ENCODE measurements at regions not wholly inside any gene's neighbourhood (a gene's known extent, or its start where the extent isn't known, plus 50 kb on each side); places are given as distances from the start of the nearest gene placed in this dataset.

DNA sequence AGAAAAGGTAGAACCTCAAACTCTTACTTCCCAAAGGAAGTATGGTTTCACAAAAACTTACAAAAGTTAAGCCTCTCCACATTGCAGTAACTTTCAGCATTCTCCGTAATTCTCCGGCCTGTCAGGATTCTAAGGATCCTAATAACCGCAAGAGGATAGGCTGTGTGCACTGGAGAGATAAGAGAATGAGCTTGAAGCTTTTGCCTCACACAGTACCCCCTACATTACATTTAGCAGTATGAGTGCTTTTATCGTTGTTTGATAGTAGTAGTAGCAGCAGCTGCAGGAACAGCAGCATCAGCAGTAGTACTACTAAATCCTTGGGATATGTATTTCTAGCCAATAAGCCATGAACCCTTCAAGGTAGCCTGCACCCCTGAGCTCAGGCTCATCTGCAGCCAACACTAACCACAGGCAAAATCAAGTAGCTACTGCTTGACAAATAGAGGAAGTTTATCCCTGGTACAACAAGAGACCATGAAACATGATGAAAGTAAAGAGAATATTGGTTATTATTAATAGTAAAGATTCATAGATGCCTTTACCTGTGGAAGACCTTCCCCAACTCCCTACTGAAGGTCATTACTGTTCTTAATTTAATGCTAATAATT, 222.6 kb upstream of the CNTNAP2 start:
- Mint-ChIP-seq H3K9me3 (peaks cover 41% of the 10 kb centered on the region), H3K36me3 (ENCODE audit: low read depth) (no peaks in the 10 kb centered on the region; the same call in 1 of the 2 replicates), H3K4me1 (ENCODE audit: low read depth) (no peaks in the 10 kb centered on the region), H3K4me3 (no peak overlapping the region), H3K27ac (no peak overlapping the region), H3K27me3 (ENCODE audit: insufficient read depth) (no peaks in the 10 kb centered on the region)
- TF ChIP-seq, protein P1, sequence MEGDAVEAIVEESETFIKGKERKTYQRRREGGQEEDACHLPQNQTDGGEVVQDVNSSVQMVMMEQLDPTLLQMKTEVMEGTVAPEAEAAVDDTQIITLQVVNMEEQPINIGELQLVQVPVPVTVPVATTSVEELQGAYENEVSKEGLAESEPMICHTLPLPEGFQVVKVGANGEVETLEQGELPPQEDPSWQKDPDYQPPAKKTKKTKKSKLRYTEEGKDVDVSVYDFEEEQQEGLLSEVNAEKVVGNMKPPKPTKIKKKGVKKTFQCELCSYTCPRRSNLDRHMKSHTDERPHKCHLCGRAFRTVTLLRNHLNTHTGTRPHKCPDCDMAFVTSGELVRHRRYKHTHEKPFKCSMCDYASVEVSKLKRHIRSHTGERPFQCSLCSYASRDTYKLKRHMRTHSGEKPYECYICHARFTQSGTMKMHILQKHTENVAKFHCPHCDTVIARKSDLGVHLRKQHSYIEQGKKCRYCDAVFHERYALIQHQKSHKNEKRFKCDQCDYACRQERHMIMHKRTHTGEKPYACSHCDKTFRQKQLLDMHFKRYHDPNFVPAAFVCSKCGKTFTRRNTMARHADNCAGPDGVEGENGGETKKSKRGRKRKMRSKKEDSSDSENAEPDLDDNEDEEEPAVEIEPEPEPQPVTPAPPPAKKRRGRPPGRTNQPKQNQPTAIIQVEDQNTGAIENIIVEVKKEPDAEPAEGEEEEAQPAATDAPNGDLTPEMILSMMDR (IDR thresholded peaks at IDR 0.05), result no peak
- no peak for DNase-seq

DNA sequence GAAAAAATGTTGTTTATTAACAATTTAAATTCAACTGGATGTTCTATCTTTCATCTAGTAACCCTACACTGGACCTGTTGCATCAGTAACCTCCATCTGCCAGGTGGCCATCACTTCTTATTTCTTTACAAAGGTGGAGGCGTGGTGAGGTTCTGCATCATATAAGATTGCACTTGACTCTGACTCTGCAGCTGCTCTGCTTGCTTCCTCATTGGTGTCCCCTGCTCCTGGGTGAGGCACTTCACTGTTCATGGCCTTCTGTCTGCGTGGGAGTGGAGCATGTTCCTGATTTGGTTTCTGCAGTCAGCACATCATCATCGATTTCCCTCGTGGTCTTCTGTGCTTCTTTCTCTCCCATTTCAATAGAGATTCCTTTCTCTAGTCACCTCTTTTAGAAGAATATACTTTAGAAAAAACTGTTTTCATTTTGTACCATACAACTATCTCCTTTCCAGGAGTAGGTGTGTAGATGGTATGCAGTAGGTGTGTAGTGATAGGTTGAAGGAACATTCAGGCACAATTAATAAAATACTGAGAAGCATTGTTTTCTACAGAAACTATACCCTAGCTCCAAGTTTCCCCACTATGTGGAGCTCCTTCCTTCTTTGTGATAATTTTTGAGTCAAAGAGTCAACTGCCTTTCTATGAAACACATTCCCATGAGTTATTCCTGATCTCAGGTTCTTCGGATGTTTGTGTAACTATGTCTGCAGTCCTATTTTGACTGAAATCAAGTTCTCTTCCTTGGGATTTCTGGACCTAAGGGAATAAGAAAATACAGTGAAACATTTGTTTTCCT, 231.7 kb upstream of the CNTNAP2 start:
- TF ChIP-seq, protein P1 (IDR thresholded peaks at IDR 0.05), result no peak
- no peak for DNase-seq
- H3K4me1 Mint-ChIP-seq (ENCODE audit: low read depth), result no peaks in the 10 kb centered on the region
- H3K27me3 Mint-ChIP-seq (ENCODE audit: insufficient read depth), result no peaks in the 10 kb centered on the region
- H3K9me3 Mint-ChIP-seq, result peaks cover 51% of the 10 kb centered on the region
- no peak overlapping the region for H3K4me3 Mint-ChIP-seq
- no peak overlapping the region for H3K27ac Mint-ChIP-seq
- no peaks in the 10 kb centered on the region; the same call in 1 of the 2 replicates for H3K36me3 Mint-ChIP-seq (ENCODE audit: low read depth)

DNA sequence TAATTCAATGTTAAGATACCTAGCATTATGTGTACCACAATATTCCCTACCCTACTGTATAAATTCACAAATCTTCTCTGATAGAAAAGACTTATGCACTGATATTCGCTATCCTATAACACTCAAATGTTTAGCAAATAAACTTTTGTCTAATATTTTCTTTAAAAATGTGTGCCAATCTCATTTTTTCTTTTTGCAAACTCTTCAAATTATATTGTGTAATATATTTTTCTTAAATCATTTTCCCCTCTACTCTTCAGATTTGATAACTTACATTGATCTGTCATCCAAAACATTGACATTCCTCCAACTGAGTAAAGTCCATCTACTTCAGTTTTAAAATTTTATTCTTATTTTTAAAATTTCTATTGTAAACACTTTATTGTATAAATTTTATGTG, 240.2 kb upstream of the CNTNAP2 start:
- H3K4me1 Mint-ChIP-seq (ENCODE audit: low read depth), result no peaks in the 10 kb centered on the region
- no peak for DNase-seq
- H3K4me3 Mint-ChIP-seq, result no peak overlapping the region
- H3K27me3 Mint-ChIP-seq (ENCODE audit: insufficient read depth), result no peaks in the 10 kb centered on the region
- TF ChIP-seq, protein P1 (IDR thresholded peaks at IDR 0.05), result no peak
- no peaks in the 10 kb centered on the region for H3K36me3 Mint-ChIP-seq (ENCODE audit: low read depth)
- H3K9me3 Mint-ChIP-seq, result peaks cover 31% of the 10 kb centered on the region
- no peak overlapping the region for H3K27ac Mint-ChIP-seq

DNA sequence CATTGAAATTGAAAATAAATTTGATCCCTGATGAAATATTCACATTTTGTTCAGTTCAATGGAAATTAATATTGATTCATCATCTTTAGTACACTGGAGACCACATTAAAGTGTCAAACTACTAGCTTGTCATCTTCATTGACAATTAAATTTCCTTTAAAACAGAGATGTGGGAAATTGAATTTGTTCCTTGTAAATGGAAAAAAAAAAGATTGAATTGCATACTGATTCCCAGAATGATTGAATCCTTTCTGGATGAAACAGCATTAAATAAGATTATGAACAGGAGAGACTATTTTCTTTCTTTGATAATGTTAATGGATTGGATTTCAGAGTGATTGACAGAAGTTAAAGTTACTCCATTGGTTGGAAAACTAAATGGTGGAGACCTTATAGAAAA, 241.3 kb upstream of the CNTNAP2 start:
- Mint-ChIP-seq H3K27ac (no peak overlapping the region), H3K4me3 (no peak overlapping the region), H3K27me3 (ENCODE audit: insufficient read depth) (no peaks in the 10 kb centered on the region), H3K36me3 (ENCODE audit: low read depth) (no peaks in the 10 kb centered on the region), H3K4me1 (ENCODE audit: low read depth) (no peaks in the 10 kb centered on the region), H3K9me3 (peaks cover 32% of the 10 kb centered on the region)
- DNase-seq, result no peak
- TF ChIP-seq, protein P1 (IDR thresholded peaks at IDR 0.05), result no peak

DNA sequence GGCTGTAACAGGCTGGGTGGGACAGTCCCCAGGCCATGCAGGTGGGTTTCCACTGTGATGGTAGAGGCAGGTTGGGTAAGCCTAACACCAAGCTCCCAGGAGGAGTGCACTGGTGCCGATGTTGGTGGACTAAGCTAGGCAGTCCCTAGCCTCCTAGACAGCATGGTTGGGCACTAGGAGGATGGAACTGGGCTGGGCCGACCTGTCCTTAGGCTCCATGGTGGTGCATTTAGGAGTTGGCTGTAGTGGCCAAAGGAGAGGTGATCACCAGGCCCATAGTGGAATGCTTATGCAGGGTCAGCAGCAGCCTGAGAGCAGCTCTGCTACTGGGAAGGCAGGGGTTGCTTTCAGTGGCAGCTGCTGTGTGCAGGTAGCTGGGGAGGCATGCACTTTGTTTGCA, 247.7 kb upstream of the CNTNAP2 start:
- Mint-ChIP-seq H3K4me1 (ENCODE audit: low read depth) (no peaks in the 10 kb centered on the region), H3K9me3 (peaks cover 51% of the 10 kb centered on the region), H3K27me3 (ENCODE audit: insufficient read depth) (no peaks in the 10 kb centered on the region), H3K4me3 (no peak overlapping the region), H3K36me3 (ENCODE audit: low read depth) (no peaks in the 10 kb centered on the region), H3K27ac (no peak overlapping the region)
- no peak for DNase-seq
- TF ChIP-seq, protein P1 (IDR thresholded peaks at IDR 0.05), result no peak

Data from HFFc6 (cell line).